ENCODE measurements at regions not wholly inside any gene's neighbourhood (a gene's known extent, or its start where the extent isn't known, plus 50 kb on each side); places are given as distances from the start of the nearest gene placed in this dataset.
A peak's percentile ranks its signal among the peaks of the same experiment; 100 is the strongest.

GRCh38 chr7:123060446-123060845, 64.9 kb upstream of the TAS2R16 start:
- no peak for DNase-seq

- peak; percentile 36 for DNase-seq
These were observed 62.4 kb upstream of the TAS2R16 start for GRCh38 chr7:123057911-123058310.

GRCh38 chr7:123054357-123055133, 59.0 kb upstream of the TAS2R16 start:
- DNase-seq = peak; percentile 11

- DNase-seq = no peak
These were observed 56.4 kb upstream of the TAS2R16 start for GRCh38 chr7:123051916-123052315.

DNA sequence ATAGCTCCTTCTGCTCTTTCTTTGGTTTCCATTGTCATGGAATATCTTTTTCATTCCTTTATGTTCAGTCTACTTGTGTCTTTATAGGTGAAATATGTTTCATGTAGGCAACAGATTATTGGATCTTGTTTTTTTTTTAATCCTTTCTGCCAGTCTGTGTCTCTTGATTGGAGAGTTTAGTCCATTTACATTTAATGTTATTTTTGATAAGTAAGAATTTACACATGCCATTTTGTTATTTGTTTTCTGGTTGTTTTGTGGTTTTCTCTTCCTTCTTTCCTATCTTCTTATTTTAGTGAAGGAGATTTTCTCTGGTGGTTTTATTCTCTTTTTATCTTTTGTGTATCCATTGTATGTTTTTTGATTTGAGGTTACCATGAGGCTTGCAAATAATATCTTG, 52.5 kb upstream of the TAS2R16 start:
- no peak for DNase-seq
